Gastrocnemius medialis (tissue), 4 donors: ENCODE measurements at regions not wholly inside any gene's neighbourhood (a gene's known extent, or its start where the extent isn't known, plus 50 kb on each side); places are given as distances from the start of the nearest gene placed in this dataset.

ENCODE experiments used
- CTCF ChIP-seq, 5 experiments: fragments of 450-650 bp in 3 of 5; fragments of 200-600 bp in 2 of 5; sonication (generic) in 2 of 5; IDR thresholded peaks in 4 of 5; conservative IDR thresholded peaks in 1 of 5; 1 replicate in 4 of 5; 2 replicates in 1 of 5; pipeline ENCODE4 v1.5.1; 2016 to 2019; ENCODE audit warnings: antibody characterized with exemption in 5 of 5, mild to moderate bottlenecking in 3 of 5, moderate library complexity in 3 of 5
- POLR2A ChIP-seq, 2 donors: fragments of 450-650 bp; IDR thresholded peaks; one replicate each; pipeline ENCODE4 v1.6.1; 2017; ENCODE audit warnings: antibody characterized with exemption in 2 of 2, mild to moderate bottlenecking in 2 of 2, moderate library complexity in 2 of 2

GRCh38 chr2:150001788-150002187 is 414.2 kb upstream of the MMADHC start:
- TF ChIP-seq POLR2A (IDR thresholded peaks at IDR 0.05), result no peak
- TF ChIP-seq CTCF (IDR thresholded peaks at IDR 0.05 in 4 of 5, conservative IDR thresholded peaks at IDR 0.05 in 1 of 5), result no peak
